Stomach (tissue), 8 donors: ENCODE measurements at regions not wholly inside any gene's neighbourhood (a gene's known extent, or its start where the extent isn't known, plus 50 kb on each side); places are given as distances from the start of the nearest gene placed in this dataset.

Source experiments
- DNase-seq, 2 donors: peaks; one replicate each; pipeline versions ENCODE4 v3.0.0 to v3.0.0-alpha.2; 2013 to 2019
- H3K27ac ChIP-seq, 5 donors: fragments of 200-600 bp in 4 of 5; sonication (generic) in 4 of 5; one replicate each; pipeline ENCODE4 v1.5.1; 2013 to 2019; ENCODE audit warnings: mild to moderate bottlenecking in 1 of 5, moderate library complexity in 1 of 5
- H3K27me3 ChIP-seq, 3 donors: fragments of 200-600 bp; sonication (generic); one replicate each; pipeline ENCODE4 v1.5.1; 2017 to 2019; ENCODE audit warnings: mixed run types in 1 of 3
- H3K36me3 ChIP-seq, 4 donors: fragments of 200-600 bp; sonication (generic); 1 replicate in 3 of 4; 2 replicates in 1 of 4; pipeline ENCODE4 v1.5.1; 2016 to 2019
- H3K4me1 ChIP-seq, 4 donors: fragments of 200-600 bp; sonication (generic); one replicate each; pipeline ENCODE4 v1.5.1; 2016 to 2019
- H3K4me3 ChIP-seq, 4 donors: fragments of 200-600 bp; sonication (generic) in 3 of 4; one replicate each; pipeline ENCODE4 v1.5.1; 2016 to 2019; ENCODE audit warnings: mild to moderate bottlenecking in 1 of 4
- H3K9me3 ChIP-seq, 4 donors: fragments of 200-600 bp; sonication (generic); one replicate each; pipeline ENCODE4 v1.5.1; 2016 to 2019
- EP300 ChIP-seq: sonication (generic); formaldehyde crosslinking; IDR thresholded peaks from one replicate; pipeline ENCODE4 v1.6.1; 2017; ENCODE audit warnings: antibody characterized with exemption
- POLR2A ChIP-seq, 4 donors: fragments of 450-650 bp; IDR thresholded peaks; one replicate each; pipeline ENCODE4 v1.6.1; 2016; ENCODE audit warnings: antibody characterized with exemption in 4 of 4, control low read depth in 2 of 4, mild to moderate bottlenecking in 1 of 4, moderate library complexity in 1 of 4
- POLR2AphosphoS5 ChIP-seq, 3 donors: sonication (generic); formaldehyde crosslinking; IDR thresholded peaks; one replicate each; pipeline ENCODE4 v1.6.1; 2016; ENCODE audit warnings: antibody characterized with exemption in 3 of 3
- WGBS, 5 donors: extraction: QIAGEN DNeasy Blood & Tissue Kit in 3 of 5; methylation state at CpG; one replicate each; pipeline versions ENCODE4 v1.1.5 to v1.1.7; 2013 to 2018; 5-methylcytosine and 5-hydroxymethylcytosine counted together
- intact Hi-C: fragments of 100-400 bp; cut with DNase I; formaldehyde crosslinking; loops from one replicate; pipeline ENCODE4 v1.15.1; 2023; ENCODE audit warnings: low total_unique reads
- TF ChIP-seq, protein P1 (sequence below), 7 experiments: fragments of 450-650 bp in 4 of 7; fragments of 200-600 bp in 3 of 7; sonication (generic) in 3 of 7; IDR thresholded peaks; one replicate each; pipeline ENCODE4 v1.5.1; 2016 to 2019; ENCODE audit warnings: antibody characterized with exemption in 7 of 7, control low read depth in 2 of 7, mild to moderate bottlenecking in 1 of 7
- donor health status: healthy with polysubstance abuse.
- donor health status: Bipolar disorder and iron deficiency.
- donor health status: healthy.

DNA sequence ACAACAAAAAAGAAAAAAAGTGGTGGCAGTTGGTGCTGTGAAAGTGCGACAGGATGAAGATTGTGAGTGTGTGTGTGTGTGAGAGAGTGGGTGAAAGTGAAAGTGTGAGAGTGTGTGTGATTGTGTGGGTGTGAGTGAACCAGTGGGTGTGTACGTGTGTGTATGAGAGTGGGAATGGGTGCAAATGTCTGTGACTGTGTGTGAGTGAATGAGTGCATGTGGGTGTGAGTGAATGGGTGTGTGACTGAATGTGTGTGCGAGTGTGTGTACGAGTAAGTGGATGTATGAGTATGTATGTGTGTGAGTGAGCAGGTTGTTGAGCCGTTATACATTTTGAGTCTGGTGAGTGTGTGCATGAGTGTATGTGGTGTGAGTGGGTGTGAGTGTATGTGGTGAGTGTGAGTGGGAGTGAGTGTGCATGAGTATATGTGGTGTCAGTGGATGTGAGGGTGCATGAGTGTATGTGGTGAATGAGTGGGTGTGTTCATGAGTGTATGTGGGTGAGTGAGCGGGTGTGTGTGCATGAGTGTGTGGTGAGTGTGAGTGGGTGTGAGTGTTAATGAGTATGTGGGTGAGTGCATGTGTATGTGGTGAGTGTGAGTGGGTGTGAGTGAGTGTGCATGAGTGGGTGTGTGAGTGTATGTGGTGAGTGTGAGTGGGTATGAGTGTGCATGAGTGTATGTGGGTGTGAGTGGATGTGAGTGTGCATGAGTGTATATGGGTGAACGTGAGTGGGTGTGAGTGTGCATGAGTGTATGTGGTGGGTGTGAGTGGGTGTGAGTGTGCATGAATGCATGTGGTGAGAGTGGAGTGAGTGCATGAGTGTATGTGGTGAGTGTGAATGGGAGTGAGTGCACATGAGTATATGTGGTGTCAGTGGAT, 69.3 kb upstream of the HPCAL1 start:
- Histone ChIP-seq H3K4me3 (no peak overlapping the region), H3K9me3 (no peaks in the 10 kb centered on the region), H3K4me1 (peaks cover 8 to 15% (median 12%) of the 10 kb centered on the region in 4 donors), H3K36me3 (no peaks in the 10 kb centered on the region), H3K27me3 (no peaks in the 10 kb centered on the region), H3K27ac (no peak overlapping the region)
- DNase-seq: no peak
- WGBS, 5 donors: 89 to 95% (median 94%) methylated on average over 7 of the region's 7 CpGs
- TF ChIP-seq EP300: no peak
- no peak for TF ChIP-seq POLR2A (IDR thresholded peaks at IDR 0.05)
- TF ChIP-seq POLR2AphosphoS5 (IDR thresholded peaks at IDR 0.05): no peak
- TF ChIP-seq, protein P1, sequence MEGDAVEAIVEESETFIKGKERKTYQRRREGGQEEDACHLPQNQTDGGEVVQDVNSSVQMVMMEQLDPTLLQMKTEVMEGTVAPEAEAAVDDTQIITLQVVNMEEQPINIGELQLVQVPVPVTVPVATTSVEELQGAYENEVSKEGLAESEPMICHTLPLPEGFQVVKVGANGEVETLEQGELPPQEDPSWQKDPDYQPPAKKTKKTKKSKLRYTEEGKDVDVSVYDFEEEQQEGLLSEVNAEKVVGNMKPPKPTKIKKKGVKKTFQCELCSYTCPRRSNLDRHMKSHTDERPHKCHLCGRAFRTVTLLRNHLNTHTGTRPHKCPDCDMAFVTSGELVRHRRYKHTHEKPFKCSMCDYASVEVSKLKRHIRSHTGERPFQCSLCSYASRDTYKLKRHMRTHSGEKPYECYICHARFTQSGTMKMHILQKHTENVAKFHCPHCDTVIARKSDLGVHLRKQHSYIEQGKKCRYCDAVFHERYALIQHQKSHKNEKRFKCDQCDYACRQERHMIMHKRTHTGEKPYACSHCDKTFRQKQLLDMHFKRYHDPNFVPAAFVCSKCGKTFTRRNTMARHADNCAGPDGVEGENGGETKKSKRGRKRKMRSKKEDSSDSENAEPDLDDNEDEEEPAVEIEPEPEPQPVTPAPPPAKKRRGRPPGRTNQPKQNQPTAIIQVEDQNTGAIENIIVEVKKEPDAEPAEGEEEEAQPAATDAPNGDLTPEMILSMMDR (IDR thresholded peaks at IDR 0.05): no peak
- intact Hi-C loops: no loop called here

GRCh38 chr2:10234013-10234306, 68.7 kb upstream of the HPCAL1 start:
- Histone ChIP-seq H3K4me3 (no peak overlapping the region), H3K36me3 (no peaks in the 10 kb centered on the region), H3K4me1 (peaks cover 7 to 9% (median 8%) of the 10 kb centered on the region in 4 donors), H3K27me3 (no peaks in the 10 kb centered on the region), H3K9me3 (no peaks in the 10 kb centered on the region), H3K27ac (no peak overlapping the region)
- TF ChIP-seq POLR2A (IDR thresholded peaks at IDR 0.05) (no peak), EP300 (no peak), POLR2AphosphoS5 (IDR thresholded peaks at IDR 0.05) (no peak)
- TF ChIP-seq, protein P1 (IDR thresholded peaks at IDR 0.05): no peak
- intact Hi-C loops: no loop called here
- no peak for DNase-seq
- WGBS, 5 donors: 88 to 96% (median 93%) methylated on average over 4 of the region's 4 CpGs

- DNase-seq: no peak
- Histone ChIP-seq H3K9me3 (no peaks in the 10 kb centered on the region), H3K27me3 (no peaks in the 10 kb centered on the region), H3K4me3 (no peak overlapping the region), H3K27ac (no peak overlapping the region), H3K4me1 (peaks cover under 1 to 3% (median 2%) of the 10 kb centered on the region in 4 donors), H3K36me3 (no peaks in the 10 kb centered on the region)
- TF ChIP-seq POLR2AphosphoS5 (IDR thresholded peaks at IDR 0.05) (no peak), POLR2A (IDR thresholded peaks at IDR 0.05) (no peak), EP300 (no peak)
- TF ChIP-seq, protein P1 (IDR thresholded peaks at IDR 0.05): no peak
- intact Hi-C loops: no loop called here
- WGBS, 5 donors: 32 to 94% (median 72%) methylated on average over 8 to 18 of the region's 18 CpGs
These were observed 68.2 kb upstream of the HPCAL1 start for GRCh38 chr2:10234409-10235094.

DNA sequence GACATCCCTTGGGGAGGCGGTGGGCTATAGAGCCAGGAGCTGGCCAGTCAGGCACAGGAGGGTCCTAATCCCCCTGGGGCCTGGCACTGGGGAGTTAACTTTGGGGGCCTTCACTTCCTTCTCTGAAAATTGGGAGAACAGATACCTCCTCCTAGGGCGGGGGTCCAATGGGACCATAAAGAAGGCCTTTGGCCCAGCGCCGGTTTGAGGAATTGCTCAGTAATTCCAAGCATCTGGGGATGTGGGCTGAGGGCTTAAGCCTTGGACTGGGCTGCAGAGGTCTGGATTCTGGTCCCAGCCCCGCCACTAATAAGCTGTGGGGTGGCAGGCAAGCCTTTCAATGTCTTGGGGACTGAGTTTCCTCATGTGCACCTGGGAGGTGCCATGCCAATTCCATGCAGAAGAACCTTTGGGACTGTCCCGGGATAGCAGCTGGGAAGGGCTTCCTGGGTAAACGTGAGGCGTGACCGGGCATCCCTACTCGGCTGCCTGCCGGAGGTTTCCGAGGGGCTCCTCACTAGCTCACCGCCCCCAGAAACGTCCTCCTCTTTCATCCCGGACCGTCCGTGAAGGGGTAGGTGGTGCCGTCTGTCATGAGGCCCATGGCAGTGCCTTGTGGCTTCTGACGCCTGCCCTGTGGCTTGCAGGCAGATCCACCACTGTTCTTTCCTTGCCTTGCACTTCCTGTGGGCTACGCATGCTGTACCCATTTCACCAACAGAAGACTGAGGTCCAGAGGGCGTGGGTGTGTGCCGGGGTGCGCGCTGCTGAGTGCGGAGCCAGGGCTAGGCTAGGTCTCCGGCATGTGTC, 67.4 kb upstream of the HPCAL1 start:
- Histone ChIP-seq H3K36me3 (no peaks in the 10 kb centered on the region), H3K27me3 (no peaks in the 10 kb centered on the region), H3K9me3 (no peaks in the 10 kb centered on the region), H3K27ac (no peak overlapping the region), H3K4me3 (no peak overlapping the region), H3K4me1 (peaks cover 0 to 4% (median under 1%) of the 10 kb centered on the region in 4 donors)
- intact Hi-C loops: no loop called here
- TF ChIP-seq POLR2AphosphoS5 (IDR thresholded peaks at IDR 0.05) (no peak), POLR2A (IDR thresholded peaks at IDR 0.05) (no peak), EP300 (no peak)
- TF ChIP-seq, protein P1 (IDR thresholded peaks at IDR 0.05): no peak
- WGBS, 5 donors: 75 to 86% (median 78%) methylated on average over 26 of the region's 26 CpGs
- no peak for DNase-seq
